Skeletal muscle tissue (tissue), 3 donors: ENCODE measurements at regions not wholly inside any gene's neighbourhood (a gene's known extent, or its start where the extent isn't known, plus 50 kb on each side); places are given as distances from the start of the nearest gene placed in this dataset.
"Not testable (repeated sequence)": the region's sequence is repeated elsewhere in the genome, so short reads cannot be mapped to it uniquely, and the experiment has no call there.

Experiments used
- H3K27ac ChIP-seq: one replicate; pipeline ENCODE4 v1.7.0; 2013; ENCODE audit warnings: mild to moderate bottlenecking, low read depth, low read length, inconsistent platforms
- H3K27me3 ChIP-seq, 3 donors: one replicate each; pipeline ENCODE4 v1.7.0; 2013; ENCODE audit warnings: low read length in 3 of 3; ENCODE audit not compliant: control insufficient read depth in 3 of 3, insufficient read depth in 3 of 3
- H3K36me3 ChIP-seq, 3 donors: one replicate each; pipeline ENCODE4 v1.7.0; 2013; ENCODE audit warnings: low read length in 3 of 3; ENCODE audit not compliant: control insufficient read depth in 3 of 3, insufficient read depth in 3 of 3
- H3K4me1 ChIP-seq, 3 donors: one replicate each; pipeline ENCODE4 v1.7.0; 2013; ENCODE audit warnings: low read length in 3 of 3, mild to moderate bottlenecking in 3 of 3; ENCODE audit not compliant: control insufficient read depth in 3 of 3, insufficient read depth in 3 of 3
- H3K4me3 ChIP-seq, 3 donors: one replicate each; pipeline ENCODE4 v1.7.0; 2013; ENCODE audit warnings: low read length in 3 of 3
- H3K9ac ChIP-seq, 3 donors: one replicate each; pipeline ENCODE4 v1.7.0; 2013; ENCODE audit warnings: low read length in 3 of 3, mild to moderate bottlenecking in 3 of 3, moderate library complexity in 2 of 3, low read depth in 1 of 3
- H3K9me3 ChIP-seq, 3 donors: one replicate each; pipeline ENCODE4 v1.7.0; 2013; ENCODE audit warnings: low read length in 3 of 3; ENCODE audit not compliant: control insufficient read depth in 3 of 3
- donor health status: Osteomylitis.

GRCh38 chr2:88874063-88874657 is 182.7 kb downstream of the RPIA start:
- no peak overlapping the region for H3K4me3 ChIP-seq
- peaks cover 0 to 4% (median 0%) of the 10 kb centered on the region in 3 donors for H3K27me3 ChIP-seq
- no peaks in the 10 kb centered on the region for H3K36me3 ChIP-seq
- no peaks in the 10 kb centered on the region for H3K4me1 ChIP-seq
- H3K9me3 ChIP-seq = no peaks in the 10 kb centered on the region
- no peak overlapping the region for H3K27ac ChIP-seq
- no peak overlapping the region for H3K9ac ChIP-seq

GRCh38 chr2:88875736-88876135 is 184.3 kb downstream of the RPIA start:
- H3K4me1 ChIP-seq = peaks cover 0 to 3% (median 0%) of the 10 kb centered on the region in 3 donors
- H3K9ac ChIP-seq = no peak overlapping the region
- no peaks in the 10 kb centered on the region for H3K9me3 ChIP-seq
- no peaks in the 10 kb centered on the region for H3K36me3 ChIP-seq
- H3K27ac ChIP-seq = no peak overlapping the region
- H3K4me3 ChIP-seq = no peak overlapping the region
- peaks cover 0 to 4% (median 0%) of the 10 kb centered on the region in 3 donors for H3K27me3 ChIP-seq

GRCh38 chr2:88880441-88880953 is 189.0 kb downstream of the RPIA start:
- Histone ChIP-seq H3K9me3 (no peaks in the 10 kb centered on the region), H3K36me3 (no peaks in the 10 kb centered on the region), H3K9ac (peak overlapping the region in 2 of 3 donors; percentile 4 to 42), H3K4me1 (peaks cover 0 to 3% (median 0%) of the 10 kb centered on the region in 3 donors), H3K4me3 (peak overlapping the region in 2 of 3 donors; percentile 15 to 49), H3K27ac (no peak overlapping the region), H3K27me3 (peaks cover 0 to 2% (median 0%) of the 10 kb centered on the region in 3 donors)

DNA sequence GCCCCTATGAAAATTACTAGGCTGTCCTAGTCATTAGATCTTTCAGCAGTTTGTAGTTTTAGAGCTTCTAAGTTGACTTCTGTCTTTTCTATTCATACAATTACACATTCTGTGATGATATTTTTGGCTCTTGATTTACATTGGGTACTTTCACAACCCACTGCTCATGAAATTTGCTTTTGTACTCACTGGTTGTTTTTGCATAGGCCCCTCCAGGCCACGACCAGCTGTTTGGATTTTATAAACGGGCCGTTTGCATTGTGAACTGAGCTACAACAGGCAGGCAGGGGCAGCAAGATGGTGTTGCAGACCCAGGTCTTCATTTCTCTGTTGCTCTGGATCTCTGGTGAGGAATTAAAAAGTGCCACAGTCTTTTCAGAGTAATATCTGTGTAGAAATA is 193.8 kb downstream of the RPIA start:
- Histone ChIP-seq H3K4me3 (no peak overlapping the region), H3K27ac (no peak overlapping the region), H3K27me3 (peaks cover 0 to 2% (median 0%) of the 10 kb centered on the region in 3 donors), H3K4me1 (peaks cover 0 to 3% (median 0%) of the 10 kb centered on the region in 3 donors), H3K36me3 (no peaks in the 10 kb centered on the region), H3K9ac (no peak overlapping the region), H3K9me3 (no peaks in the 10 kb centered on the region)

- H3K4me3 ChIP-seq = no peak overlapping the region
- H3K27me3 ChIP-seq = peaks cover 0 to 2% (median 0%) of the 10 kb centered on the region in 3 donors
- H3K9ac ChIP-seq = no peak overlapping the region
- no peak overlapping the region for H3K27ac ChIP-seq
- no peaks in the 10 kb centered on the region for H3K36me3 ChIP-seq
- no peaks in the 10 kb centered on the region for H3K9me3 ChIP-seq
- no peaks in the 10 kb centered on the region for H3K4me1 ChIP-seq
These were observed 194.4 kb downstream of the RPIA start for GRCh38 chr2:88885679-88886416.

GRCh38 chr2:88887466-88887865 is 196.0 kb downstream of the RPIA start:
- not testable (repeated sequence) for H3K36me3 ChIP-seq, H3K27me3 ChIP-seq, H3K27ac ChIP-seq, H3K4me1 ChIP-seq, H3K4me3 ChIP-seq, H3K9ac ChIP-seq, H3K9me3 ChIP-seq

DNA sequence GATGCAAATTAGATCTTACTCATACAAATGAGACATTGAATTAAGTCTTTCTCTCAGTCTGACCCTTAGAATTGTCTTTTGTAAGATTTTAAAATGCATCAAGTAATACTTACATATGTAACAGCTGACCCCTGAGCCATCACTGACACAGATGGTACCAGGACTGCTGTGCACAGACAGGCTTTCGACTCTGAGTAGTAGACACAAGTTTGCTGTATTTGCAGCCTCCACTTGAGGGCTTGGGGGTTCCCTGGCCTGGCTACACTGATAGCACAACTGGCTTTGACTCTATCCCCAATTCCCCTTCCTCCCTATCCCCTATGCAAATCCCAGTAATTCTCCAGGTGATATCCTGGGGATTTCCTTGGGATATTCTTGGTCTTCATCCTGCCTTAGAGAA is 200.7 kb downstream of the RPIA start:
- Histone ChIP-seq H3K9me3 (no peaks in the 10 kb centered on the region), H3K9ac (no peak overlapping the region), H3K4me3 (no peak overlapping the region), H3K27me3 (no peaks in the 10 kb centered on the region), H3K27ac (no peak overlapping the region), H3K36me3 (no peaks in the 10 kb centered on the region), H3K4me1 (no peaks in the 10 kb centered on the region)

DNA sequence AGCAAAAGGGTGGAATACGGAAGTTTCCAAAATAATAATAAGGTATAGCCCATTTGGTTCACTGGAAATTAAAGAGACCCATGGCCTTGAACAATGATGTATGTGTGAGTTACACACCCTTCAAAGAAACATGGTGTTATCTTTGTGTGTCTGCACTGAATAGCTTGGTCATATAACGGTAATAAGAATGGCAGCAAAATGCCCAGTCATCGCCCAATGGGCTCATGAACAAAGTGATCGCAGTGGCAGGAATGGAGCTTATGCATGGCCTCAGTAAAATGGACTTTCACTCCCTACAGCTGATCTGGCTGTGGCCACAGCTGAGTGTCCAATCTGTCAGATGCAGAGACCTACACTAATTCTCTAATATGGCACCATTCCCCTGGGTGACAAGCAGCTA is 201.3 kb downstream of the RPIA start:
- no peaks in the 10 kb centered on the region for H3K27me3 ChIP-seq
- H3K27ac ChIP-seq = no peak overlapping the region
- H3K9me3 ChIP-seq = no peaks in the 10 kb centered on the region
- H3K9ac ChIP-seq = no peak overlapping the region
- H3K4me3 ChIP-seq = no peak overlapping the region
- H3K36me3 ChIP-seq = no peaks in the 10 kb centered on the region
- H3K4me1 ChIP-seq = no peaks in the 10 kb centered on the region

DNA sequence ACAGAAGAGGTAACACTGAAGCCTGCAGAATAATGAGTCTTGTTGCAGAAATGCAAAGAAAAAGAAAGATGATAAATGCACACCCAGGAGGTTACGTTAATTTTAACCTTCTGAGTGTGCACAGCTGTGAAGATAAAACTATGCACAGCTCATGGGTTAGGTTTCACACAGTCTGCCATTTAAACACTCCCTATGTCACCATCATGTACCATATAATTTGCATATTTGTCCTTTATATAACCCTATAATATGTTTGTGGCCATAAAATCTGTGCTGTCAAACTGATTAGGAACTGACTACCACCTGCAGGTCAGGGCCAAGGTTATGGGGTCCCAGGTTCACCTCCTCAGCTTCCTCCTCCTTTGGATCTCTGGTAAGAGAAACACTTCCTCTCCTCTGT is 205.5 kb downstream of the RPIA start:
- Histone ChIP-seq H3K9ac (no peak overlapping the region), H3K36me3 (no peaks in the 10 kb centered on the region), H3K9me3 (no peaks in the 10 kb centered on the region), H3K27me3 (peaks cover 0 to 3% (median 0%) of the 10 kb centered on the region in 3 donors), H3K27ac (no peak overlapping the region), H3K4me3 (no peak overlapping the region), H3K4me1 (no peaks in the 10 kb centered on the region)

GRCh38 chr2:88897715-88898114 is 206.2 kb downstream of the RPIA start:
- no peak overlapping the region for H3K9ac ChIP-seq
- no peaks in the 10 kb centered on the region for H3K4me1 ChIP-seq
- H3K27ac ChIP-seq = no peak overlapping the region
- H3K36me3 ChIP-seq = no peaks in the 10 kb centered on the region
- peaks cover 0 to 3% (median 0%) of the 10 kb centered on the region in 3 donors for H3K27me3 ChIP-seq
- no peaks in the 10 kb centered on the region for H3K9me3 ChIP-seq
- no peak overlapping the region for H3K4me3 ChIP-seq
